ENCODE measurements at regions not wholly inside any gene's neighbourhood (a gene's known extent, or its start where the extent isn't known, plus 50 kb on each side); places are given as distances from the start of the nearest gene placed in this dataset.

GRCh38 chr1:101645810-101646209, 350.9 kb downstream of the OLFM3 start:
- TF ChIP-seq POLR2A (IDR thresholded peaks at IDR 0.05) = no peak
- TF ChIP-seq CTCF (IDR thresholded peaks at IDR 0.05 in 8 of 11, conservative IDR thresholded peaks at IDR 0.05 in 3 of 11) = no peak
